ENCODE measurements at regions not wholly inside any gene's neighbourhood (a gene's known extent, or its start where the extent isn't known, plus 50 kb on each side); places are given as distances from the start of the nearest gene placed in this dataset.

DNA sequence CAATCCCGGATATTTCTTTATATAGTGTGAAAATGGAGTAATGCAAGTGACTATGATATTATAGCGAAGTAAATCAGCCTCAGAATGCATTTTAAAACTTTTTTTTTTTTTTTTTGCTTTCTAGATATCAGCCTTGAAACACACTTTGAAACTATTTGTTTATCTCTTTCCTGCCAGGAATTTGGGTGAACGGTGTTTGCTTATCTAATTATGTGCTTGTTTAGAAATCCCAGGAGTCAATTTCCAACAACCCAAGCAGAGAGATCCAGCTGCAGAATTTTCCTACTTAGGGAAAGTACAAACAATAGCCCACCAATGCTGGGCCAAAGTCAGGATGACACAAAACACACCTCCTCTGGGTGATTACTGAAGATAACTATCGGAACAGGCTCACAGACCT, 958.8 kb downstream of the PCDH18 start:
- no peak overlapping the region for H3K9ac ChIP-seq
- no peaks in the 10 kb centered on the region for H3K79me2 ChIP-seq
- TF ChIP-seq, protein P1, sequence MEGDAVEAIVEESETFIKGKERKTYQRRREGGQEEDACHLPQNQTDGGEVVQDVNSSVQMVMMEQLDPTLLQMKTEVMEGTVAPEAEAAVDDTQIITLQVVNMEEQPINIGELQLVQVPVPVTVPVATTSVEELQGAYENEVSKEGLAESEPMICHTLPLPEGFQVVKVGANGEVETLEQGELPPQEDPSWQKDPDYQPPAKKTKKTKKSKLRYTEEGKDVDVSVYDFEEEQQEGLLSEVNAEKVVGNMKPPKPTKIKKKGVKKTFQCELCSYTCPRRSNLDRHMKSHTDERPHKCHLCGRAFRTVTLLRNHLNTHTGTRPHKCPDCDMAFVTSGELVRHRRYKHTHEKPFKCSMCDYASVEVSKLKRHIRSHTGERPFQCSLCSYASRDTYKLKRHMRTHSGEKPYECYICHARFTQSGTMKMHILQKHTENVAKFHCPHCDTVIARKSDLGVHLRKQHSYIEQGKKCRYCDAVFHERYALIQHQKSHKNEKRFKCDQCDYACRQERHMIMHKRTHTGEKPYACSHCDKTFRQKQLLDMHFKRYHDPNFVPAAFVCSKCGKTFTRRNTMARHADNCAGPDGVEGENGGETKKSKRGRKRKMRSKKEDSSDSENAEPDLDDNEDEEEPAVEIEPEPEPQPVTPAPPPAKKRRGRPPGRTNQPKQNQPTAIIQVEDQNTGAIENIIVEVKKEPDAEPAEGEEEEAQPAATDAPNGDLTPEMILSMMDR (IDR thresholded peaks at IDR 0.05) = no peak
- H3K4me3 ChIP-seq (ENCODE audit: low read depth, low read length) = no peak overlapping the region
- no peaks in the 10 kb centered on the region for H3K4me1 ChIP-seq
- H2AFZ ChIP-seq = no peak overlapping the region
- no peaks in the 10 kb centered on the region for H3K36me3 ChIP-seq (ENCODE audit: control insufficient read depth, insufficient read depth, low read length)
- H3K27ac ChIP-seq = no peak overlapping the region
- no peaks in the 10 kb centered on the region for H3K27me3 ChIP-seq (ENCODE audit: control insufficient read depth, insufficient read depth, low read length)
- H3K9me3 ChIP-seq (ENCODE audit: control insufficient read depth, low read length) = no peaks in the 10 kb centered on the region
- no peak overlapping the region for H3K4me2 ChIP-seq (ENCODE audit: low read length)

DNA sequence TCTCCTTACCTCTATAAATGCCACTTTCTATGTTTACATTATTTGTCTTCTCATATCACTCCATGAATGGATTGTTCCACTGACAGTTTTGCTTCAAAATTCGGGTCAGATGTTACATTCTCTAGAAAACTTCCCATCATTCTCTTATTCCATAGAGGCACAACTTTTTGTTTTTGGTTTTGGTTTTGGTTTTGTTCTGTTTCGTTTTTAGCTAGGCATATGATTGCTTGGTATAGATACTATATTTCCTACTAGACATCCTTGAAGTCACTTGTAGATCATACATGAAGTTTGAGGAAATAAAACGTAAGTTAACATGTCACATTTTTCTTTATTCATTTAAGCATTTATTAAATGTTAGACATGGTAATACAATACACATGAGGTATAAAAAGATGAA, 961.0 kb downstream of the PCDH18 start:
- TF ChIP-seq, protein P1 (IDR thresholded peaks at IDR 0.05) = no peak
- no peaks in the 10 kb centered on the region for H3K9me3 ChIP-seq (ENCODE audit: control insufficient read depth, low read length)
- no peak overlapping the region for H3K27ac ChIP-seq
- no peaks in the 10 kb centered on the region for H3K4me1 ChIP-seq
- H3K4me3 ChIP-seq (ENCODE audit: low read depth, low read length) = no peak overlapping the region
- no peak overlapping the region for H3K9ac ChIP-seq
- H2AFZ ChIP-seq = no peak overlapping the region
- no peaks in the 10 kb centered on the region for H3K27me3 ChIP-seq (ENCODE audit: control insufficient read depth, insufficient read depth, low read length)
- H3K4me2 ChIP-seq (ENCODE audit: low read length) = no peak overlapping the region
- H3K79me2 ChIP-seq = no peaks in the 10 kb centered on the region
- no peaks in the 10 kb centered on the region for H3K36me3 ChIP-seq (ENCODE audit: control insufficient read depth, insufficient read depth, low read length)

DNA sequence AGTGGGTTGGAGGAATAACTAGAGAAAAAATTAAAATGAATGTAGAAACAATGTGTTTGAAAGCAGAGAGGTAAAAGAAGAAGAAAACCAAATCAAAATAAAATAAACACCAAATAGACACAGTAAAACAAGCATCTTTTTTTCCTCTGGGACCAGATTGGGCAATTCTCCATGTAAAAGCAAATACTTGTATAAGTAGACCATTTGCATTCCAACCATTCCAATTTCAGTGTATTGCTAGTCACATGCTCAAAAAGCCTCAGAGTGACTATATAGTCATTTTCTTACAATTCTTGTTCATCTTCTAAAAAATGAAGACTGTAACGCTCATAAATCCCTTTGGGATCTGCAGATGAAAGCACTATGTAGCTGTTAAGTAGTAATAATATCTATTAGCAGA, 969.5 kb downstream of the PCDH18 start:
- TF ChIP-seq, protein P1 (IDR thresholded peaks at IDR 0.05) = no peak
- no peaks in the 10 kb centered on the region for H3K4me1 ChIP-seq
- no peak overlapping the region for H3K4me3 ChIP-seq (ENCODE audit: low read depth, low read length)
- H3K27me3 ChIP-seq (ENCODE audit: control insufficient read depth, insufficient read depth, low read length) = no peaks in the 10 kb centered on the region
- H3K27ac ChIP-seq = no peak overlapping the region
- H3K4me2 ChIP-seq (ENCODE audit: low read length) = no peak overlapping the region
- H3K36me3 ChIP-seq (ENCODE audit: control insufficient read depth, insufficient read depth, low read length) = no peaks in the 10 kb centered on the region
- H3K79me2 ChIP-seq = no peaks in the 10 kb centered on the region
- no peak overlapping the region for H2AFZ ChIP-seq
- H3K9me3 ChIP-seq (ENCODE audit: control insufficient read depth, low read length) = no peaks in the 10 kb centered on the region
- no peak overlapping the region for H3K9ac ChIP-seq

DNA sequence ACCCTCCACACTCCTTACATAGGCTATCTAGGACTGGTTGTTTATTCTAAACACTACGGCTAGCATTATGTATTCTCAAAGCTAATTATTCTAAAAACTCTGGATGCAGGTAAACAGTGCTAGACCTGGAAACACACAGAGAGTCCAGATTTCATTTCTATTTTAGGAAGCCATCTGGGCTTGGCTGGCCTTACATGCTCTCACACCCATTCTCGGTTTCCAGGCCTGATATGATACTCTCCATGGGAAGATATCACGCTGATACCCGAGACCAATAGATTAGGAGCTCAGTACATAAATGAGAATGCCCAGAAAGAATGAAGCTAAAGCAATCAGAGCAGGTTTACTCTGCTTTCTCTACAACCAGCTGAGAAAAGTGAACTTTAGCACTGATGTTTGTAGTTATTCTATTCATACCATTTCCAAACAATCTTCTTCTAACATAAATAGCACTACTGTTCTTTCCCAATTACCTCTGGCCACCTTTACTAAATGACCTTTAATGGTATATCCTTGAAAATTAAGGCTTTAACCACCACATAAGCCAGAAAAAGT, 973.3 kb downstream of the PCDH18 start:
- Histone ChIP-seq H3K27ac (no peak overlapping the region), H3K9ac (no peak overlapping the region), H3K4me1 (no peaks in the 10 kb centered on the region), H3K36me3 (ENCODE audit: control insufficient read depth, insufficient read depth, low read length) (no peaks in the 10 kb centered on the region), H2AFZ (no peak overlapping the region), H3K79me2 (no peaks in the 10 kb centered on the region), H3K9me3 (ENCODE audit: control insufficient read depth, low read length) (no peaks in the 10 kb centered on the region), H3K4me2 (ENCODE audit: low read length) (no peak overlapping the region), H3K27me3 (ENCODE audit: control insufficient read depth, insufficient read depth, low read length) (no peaks in the 10 kb centered on the region), H3K4me3 (ENCODE audit: low read depth, low read length) (no peak overlapping the region)
- TF ChIP-seq, protein P1 (IDR thresholded peaks at IDR 0.05) = no peak

DNA sequence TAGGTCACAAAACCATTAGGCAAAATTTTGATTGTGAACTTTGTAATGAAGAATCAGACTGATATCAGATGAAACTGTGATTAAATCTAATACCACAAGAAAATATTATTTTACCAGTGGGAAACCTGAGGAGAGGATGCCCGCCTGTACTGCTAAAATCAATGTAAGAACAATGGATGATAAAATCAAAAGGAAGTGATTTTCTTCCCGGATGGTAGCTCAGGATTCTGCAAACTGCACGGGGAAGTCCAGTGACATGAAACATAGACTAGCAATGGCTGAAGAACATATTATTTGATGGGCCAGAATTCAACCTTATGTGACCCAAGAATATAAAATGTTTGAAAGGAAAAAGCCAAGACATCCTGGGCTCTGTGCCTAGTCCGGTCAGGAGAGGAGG, 974.9 kb downstream of the PCDH18 start:
- Histone ChIP-seq H3K4me3 (ENCODE audit: low read depth, low read length) (no peak overlapping the region), H3K27me3 (ENCODE audit: control insufficient read depth, insufficient read depth, low read length) (no peaks in the 10 kb centered on the region)

More for the DNA sequence above, 974.9 kb downstream of the PCDH18 start:
- Histone ChIP-seq H3K79me2 (no peaks in the 10 kb centered on the region), H3K9me3 (ENCODE audit: control insufficient read depth, low read length) (no peaks in the 10 kb centered on the region), H3K27ac (no peak overlapping the region), H2AFZ (no peak overlapping the region), H3K9ac (no peak overlapping the region), H3K4me2 (ENCODE audit: low read length) (no peak overlapping the region), H3K4me1 (no peaks in the 10 kb centered on the region), H3K36me3 (ENCODE audit: control insufficient read depth, insufficient read depth, low read length) (no peaks in the 10 kb centered on the region)
- TF ChIP-seq, protein P1 (IDR thresholded peaks at IDR 0.05) = no peak

Measured in parathyroid adenoma (tissue), 2 donors.